ENCODE measurements at regions not wholly inside any gene's neighbourhood (a gene's known extent, or its start where the extent isn't known, plus 50 kb on each side); places are given as distances from the start of the nearest gene placed in this dataset.

DNA sequence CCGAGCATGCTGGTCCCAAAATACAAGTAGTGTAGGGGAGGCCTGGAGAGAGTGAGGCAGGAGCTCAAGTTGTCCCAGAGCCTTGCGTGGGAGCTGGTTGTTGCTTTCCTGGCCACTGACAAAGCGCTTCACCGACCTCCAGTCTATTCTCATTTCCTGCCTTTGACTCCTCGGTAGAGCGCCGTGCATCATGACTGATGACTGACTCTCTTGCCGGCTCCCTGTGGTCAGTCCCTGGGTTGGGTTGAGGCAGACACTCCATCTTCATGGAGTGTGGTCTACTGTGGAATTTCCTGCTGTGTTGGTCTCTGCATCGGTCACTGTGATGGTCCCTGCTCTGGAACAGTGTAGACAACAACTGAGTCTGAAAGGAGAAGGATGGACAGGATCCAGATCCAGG is 175.1 kb upstream of the S1PR3 start:
- TF ChIP-seq, protein P1, sequence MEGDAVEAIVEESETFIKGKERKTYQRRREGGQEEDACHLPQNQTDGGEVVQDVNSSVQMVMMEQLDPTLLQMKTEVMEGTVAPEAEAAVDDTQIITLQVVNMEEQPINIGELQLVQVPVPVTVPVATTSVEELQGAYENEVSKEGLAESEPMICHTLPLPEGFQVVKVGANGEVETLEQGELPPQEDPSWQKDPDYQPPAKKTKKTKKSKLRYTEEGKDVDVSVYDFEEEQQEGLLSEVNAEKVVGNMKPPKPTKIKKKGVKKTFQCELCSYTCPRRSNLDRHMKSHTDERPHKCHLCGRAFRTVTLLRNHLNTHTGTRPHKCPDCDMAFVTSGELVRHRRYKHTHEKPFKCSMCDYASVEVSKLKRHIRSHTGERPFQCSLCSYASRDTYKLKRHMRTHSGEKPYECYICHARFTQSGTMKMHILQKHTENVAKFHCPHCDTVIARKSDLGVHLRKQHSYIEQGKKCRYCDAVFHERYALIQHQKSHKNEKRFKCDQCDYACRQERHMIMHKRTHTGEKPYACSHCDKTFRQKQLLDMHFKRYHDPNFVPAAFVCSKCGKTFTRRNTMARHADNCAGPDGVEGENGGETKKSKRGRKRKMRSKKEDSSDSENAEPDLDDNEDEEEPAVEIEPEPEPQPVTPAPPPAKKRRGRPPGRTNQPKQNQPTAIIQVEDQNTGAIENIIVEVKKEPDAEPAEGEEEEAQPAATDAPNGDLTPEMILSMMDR (IDR thresholded peaks at IDR 0.05) = no peak
- TF ChIP-seq POLR2A (IDR thresholded peaks at IDR 0.05; ENCODE audit: low read depth) = no peak
- no peak for TF ChIP-seq EP300 (IDR thresholded peaks at IDR 0.05)
